Adipose tissue (tissue), 3 donors: ENCODE measurements at regions not wholly inside any gene's neighbourhood (a gene's known extent, or its start where the extent isn't known, plus 50 kb on each side); places are given as distances from the start of the nearest gene placed in this dataset.

ENCODE experiments used
- H3K27ac ChIP-seq: one replicate; pipeline ENCODE4 v1.5.1; 2013; ENCODE audit warnings: low read depth, low read length
- WGBS, 3 donors: extraction: QIAGEN DNeasy Blood & Tissue Kit; methylation state at CpG; one replicate each; pipeline ENCODE4 v1.1.7; 2013; 5-methylcytosine and 5-hydroxymethylcytosine counted together
- donor health status: healthy with polysubstance abuse.
- donor health status: Bipolar disorder and iron deficiency.
- donor health status: healthy.

GRCh38 chr2:12315224-12315623 lies 401.5 kb upstream of the TRIB2 start:
- H3K27ac ChIP-seq: no peak overlapping the region
- WGBS, 3 donors: 83 to 88% (median 87%) methylated on average over 3 of the region's 3 CpGs

GRCh38 chr2:12316476-12316875 lies 400.3 kb upstream of the TRIB2 start:
- no peak overlapping the region for H3K27ac ChIP-seq
- WGBS, 3 donors: 92 to 97% (median 94%) methylated on average over 3 of the region's 3 CpGs

- WGBS, 3 donors: 62 to 67% (median 64%) methylated on average over 3 of the region's 3 CpGs
- no peak overlapping the region for H3K27ac ChIP-seq
Observed at GRCh38 chr2:12317286-12317685, 399.4 kb upstream of the TRIB2 start.

- WGBS, 3 donors: 79 to 85% (median 81%) methylated on average over 6 of the region's 6 CpGs
- no peak overlapping the region for H3K27ac ChIP-seq
Observed at GRCh38 chr2:12317814-12318426, 398.8 kb upstream of the TRIB2 start.

GRCh38 chr2:12318427-12319057 lies 398.2 kb upstream of the TRIB2 start:
- H3K27ac ChIP-seq: no peak overlapping the region
- 95% methylated on average over 8 of the region's 8 CpGs for WGBS, 3 donors

- no peak overlapping the region for H3K27ac ChIP-seq
- WGBS, 3 donors: 64 to 81% (median 75%) methylated on average over 7 of the region's 7 CpGs
Observed at GRCh38 chr2:12320027-12320734, 396.6 kb upstream of the TRIB2 start.

GRCh38 chr2:12320991-12321641 lies 395.6 kb upstream of the TRIB2 start:
- H3K27ac ChIP-seq: no peak overlapping the region
- 60 to 73% (median 62%) methylated on average over 7 of the region's 7 CpGs for WGBS, 3 donors

- H3K27ac ChIP-seq: no peak overlapping the region
- WGBS, 3 donors: 76 to 93% (median 76%) methylated on average over 2 of the region's 2 CpGs
Observed at GRCh38 chr2:12321886-12322285, 394.9 kb upstream of the TRIB2 start.

GRCh38 chr2:12325806-12326205 lies 390.9 kb upstream of the TRIB2 start:
- H3K27ac ChIP-seq: no peak overlapping the region
- WGBS, 3 donors: 74 to 83% (median 78%) methylated on average over 9 of the region's 9 CpGs

- WGBS, 3 donors: 75 to 88% (median 84%) methylated on average over 12 of the region's 12 CpGs
Observed at GRCh38 chr2:12326449-12327190, 390.1 kb upstream of the TRIB2 start.

GRCh38 chr2:12330916-12331315 lies 385.8 kb upstream of the TRIB2 start:
- WGBS, 3 donors: 94 to 100% (median 97%) methylated on average over 3 of the region's 3 CpGs

More at GRCh38 chr2:12326449-12327190, 390.1 kb upstream of the TRIB2 start:
- no peak overlapping the region for H3K27ac ChIP-seq

GRCh38 chr2:12331698-12332097 lies 385.0 kb upstream of the TRIB2 start:
- 86 to 97% (median 91%) methylated on average over 2 of the region's 2 CpGs for WGBS, 3 donors
- no peak overlapping the region for H3K27ac ChIP-seq

More at GRCh38 chr2:12330916-12331315, 385.8 kb upstream of the TRIB2 start:
- no peak overlapping the region for H3K27ac ChIP-seq

GRCh38 chr2:12333293-12333692 lies 383.4 kb upstream of the TRIB2 start:
- 69 to 79% (median 73%) methylated on average over 2 of the region's 2 CpGs for WGBS, 3 donors

GRCh38 chr2:12334412-12334966 lies 382.2 kb upstream of the TRIB2 start:
- no peak overlapping the region for H3K27ac ChIP-seq
- WGBS, 3 donors: 74 to 80% (median 74%) methylated on average over 11 of the region's 11 CpGs

More at GRCh38 chr2:12333293-12333692, 383.4 kb upstream of the TRIB2 start:
- no peak overlapping the region for H3K27ac ChIP-seq

GRCh38 chr2:12335131-12335530 lies 381.6 kb upstream of the TRIB2 start:
- WGBS, 3 donors: 67 to 70% (median 70%) methylated on average over 6 of the region's 6 CpGs
- H3K27ac ChIP-seq: no peak overlapping the region

- H3K27ac ChIP-seq: no peak overlapping the region
- 85 to 88% (median 88%) methylated on average over 2 of the region's 2 CpGs for WGBS, 3 donors
Observed at GRCh38 chr2:12335995-12336394, 380.7 kb upstream of the TRIB2 start.

- no peak overlapping the region for H3K27ac ChIP-seq
- 79 to 86% (median 80%) methylated on average over 7 of the region's 7 CpGs for WGBS, 3 donors
Observed at GRCh38 chr2:12338946-12339697, 377.6 kb upstream of the TRIB2 start.
